HG02798 (cell line): ENCODE measurements at regions not wholly inside any gene's neighbourhood (a gene's known extent, or its start where the extent isn't known, plus 50 kb on each side); places are given as distances from the start of the nearest gene placed in this dataset.

Source experiments
- ATAC-seq: cut with Tn5 transposase; IDR thresholded peaks from one replicate; pipeline ENCODE4 v1.9.1; 2021; ENCODE audit warnings: mild to moderate bottlenecking; ENCODE audit not compliant: unreplicated experiment, poor library complexity

- ATAC-seq: no peak
Observed at GRCh38 chr14:31943217-31943799, 133.8 kb upstream of the ARHGAP5 start.

- ATAC-seq: no peak
Observed at GRCh38 chr14:31943861-31944255, 133.2 kb upstream of the ARHGAP5 start.

- no peak for ATAC-seq
Observed at GRCh38 chr14:31944256-31945073, 132.6 kb upstream of the ARHGAP5 start.

- ATAC-seq: peak; percentile 54
Observed at GRCh38 chr14:31945074-31945613, 132.0 kb upstream of the ARHGAP5 start.

- ATAC-seq: no peak
Observed at GRCh38 chr14:31945701-31946100, 131.4 kb upstream of the ARHGAP5 start.

- ATAC-seq: no peak
Observed at GRCh38 chr14:31947076-31947475, 130.0 kb upstream of the ARHGAP5 start.

- ATAC-seq: no peak
Observed at GRCh38 chr14:31947680-31948595, 129.2 kb upstream of the ARHGAP5 start.

- ATAC-seq: no peak
Observed at GRCh38 chr14:31949709-31950108, 127.4 kb upstream of the ARHGAP5 start.

GRCh38 chr14:31950331-31950730 is 126.8 kb upstream of the ARHGAP5 start:
- ATAC-seq: no peak

GRCh38 chr14:31950764-31951637 is 126.1 kb upstream of the ARHGAP5 start:
- ATAC-seq: no peak

- ATAC-seq: no peak
Observed at GRCh38 chr14:31951638-31951964, 125.5 kb upstream of the ARHGAP5 start.

GRCh38 chr14:31952573-31952972 is 124.5 kb upstream of the ARHGAP5 start:
- no peak for ATAC-seq

GRCh38 chr14:31953210-31953609 is 123.9 kb upstream of the ARHGAP5 start:
- no peak for ATAC-seq

- ATAC-seq: no peak
Observed at GRCh38 chr14:31954991-31955390, 122.1 kb upstream of the ARHGAP5 start.

GRCh38 chr14:31955936-31956579 is 121.0 kb upstream of the ARHGAP5 start:
- no peak for ATAC-seq

- no peak for ATAC-seq
Observed at GRCh38 chr14:31957565-31957964, 119.5 kb upstream of the ARHGAP5 start.

GRCh38 chr14:31960039-31960438 is 117.1 kb upstream of the ARHGAP5 start:
- no peak for ATAC-seq

GRCh38 chr14:31961896-31962295 is 115.2 kb upstream of the ARHGAP5 start:
- no peak for ATAC-seq

GRCh38 chr14:31962920-31963319 is 114.2 kb upstream of the ARHGAP5 start:
- ATAC-seq: no peak
